ENCODE measurements at regions not wholly inside any gene's neighbourhood (a gene's known extent, or its start where the extent isn't known, plus 50 kb on each side); places are given as distances from the start of the nearest gene placed in this dataset.

DNA sequence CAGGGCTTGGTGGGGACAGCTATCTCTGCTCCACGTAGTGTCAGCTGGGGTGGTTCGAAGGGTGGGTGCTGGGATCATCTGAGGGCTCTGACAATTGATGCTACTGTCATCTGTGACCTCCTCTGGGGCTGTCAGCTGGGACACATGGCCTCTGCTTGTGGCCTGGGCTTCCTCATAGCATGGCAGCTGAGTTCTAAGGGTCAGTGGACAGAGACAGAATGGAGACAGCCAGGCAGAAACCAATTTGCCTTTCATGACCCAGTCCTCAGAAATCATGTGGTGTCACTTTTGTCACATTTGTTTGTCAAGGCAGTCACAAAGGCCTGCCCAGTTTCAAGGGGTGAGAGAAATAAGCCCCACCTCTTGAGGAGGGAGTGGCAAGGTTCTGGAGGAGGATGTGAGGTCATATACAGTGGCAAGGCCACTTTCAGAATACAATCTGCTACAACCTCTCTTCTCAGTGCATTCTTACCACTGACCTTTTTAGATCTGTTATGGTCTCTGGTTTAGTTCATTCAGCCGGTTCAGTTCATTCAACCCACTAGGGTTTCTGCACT is 103.6 kb upstream of the BCOR start:
- Histone ChIP-seq H3K36me3 (ENCODE audit: insufficient read depth, low read length) (no peaks in the 10 kb centered on the region), H3K9me2 (ENCODE audit: insufficient read depth, low read length) (no peaks in the 10 kb centered on the region), H3K4me2 (ENCODE audit: low read length) (no peak overlapping the region), H3K79me2 (replicated peaks; ENCODE audit: insufficient read depth, low read length) (no peaks in the 10 kb centered on the region), H3K4me3 (ENCODE audit: low read length) (no peak overlapping the region), H4K20me1 (ENCODE audit: insufficient read depth) (no peaks in the 10 kb centered on the region), H3K9me3 (ENCODE audit: low read length) (no peaks in the 10 kb centered on the region), H3F3A (ENCODE audit: insufficient read depth, low read length, poor library complexity, severe bottlenecking) (no peaks in the 10 kb centered on the region), H3K27me3 (ENCODE audit: insufficient read depth, low read depth, low read length) (no peaks in the 10 kb centered on the region), H3K9ac (ENCODE audit: low read length) (no peak overlapping the region), H2AFZ (ENCODE audit: low read depth, low read length) (no peak overlapping the region), H3K27ac (ENCODE audit: low read length) (no peak overlapping the region)
- TF ChIP-seq SMC3 (conservative IDR thresholded peaks at IDR 0.05; ENCODE audit: poor library complexity) (no peak), MXI1 (conservative IDR thresholded peaks at IDR 0.05; ENCODE audit: poor library complexity, severe bottlenecking) (no peak), EZH2 (IDR thresholded peaks at IDR 0.05; ENCODE audit: borderline replicate concordance, insufficient read depth, low read length, poor library complexity, severe bottlenecking) (no peak), RAD21 (conservative IDR thresholded peaks at IDR 0.05) (no peak), POLR2AphosphoS5 (IDR thresholded peaks at IDR 0.05) (no peak), TAF1 (IDR thresholded peaks at IDR 0.05; ENCODE audit: low read depth) (no peak), EP300 (conservative IDR thresholded peaks at IDR 0.05; ENCODE audit: poor library complexity, severe bottlenecking) (no peak)
- TF ChIP-seq, protein P1, sequence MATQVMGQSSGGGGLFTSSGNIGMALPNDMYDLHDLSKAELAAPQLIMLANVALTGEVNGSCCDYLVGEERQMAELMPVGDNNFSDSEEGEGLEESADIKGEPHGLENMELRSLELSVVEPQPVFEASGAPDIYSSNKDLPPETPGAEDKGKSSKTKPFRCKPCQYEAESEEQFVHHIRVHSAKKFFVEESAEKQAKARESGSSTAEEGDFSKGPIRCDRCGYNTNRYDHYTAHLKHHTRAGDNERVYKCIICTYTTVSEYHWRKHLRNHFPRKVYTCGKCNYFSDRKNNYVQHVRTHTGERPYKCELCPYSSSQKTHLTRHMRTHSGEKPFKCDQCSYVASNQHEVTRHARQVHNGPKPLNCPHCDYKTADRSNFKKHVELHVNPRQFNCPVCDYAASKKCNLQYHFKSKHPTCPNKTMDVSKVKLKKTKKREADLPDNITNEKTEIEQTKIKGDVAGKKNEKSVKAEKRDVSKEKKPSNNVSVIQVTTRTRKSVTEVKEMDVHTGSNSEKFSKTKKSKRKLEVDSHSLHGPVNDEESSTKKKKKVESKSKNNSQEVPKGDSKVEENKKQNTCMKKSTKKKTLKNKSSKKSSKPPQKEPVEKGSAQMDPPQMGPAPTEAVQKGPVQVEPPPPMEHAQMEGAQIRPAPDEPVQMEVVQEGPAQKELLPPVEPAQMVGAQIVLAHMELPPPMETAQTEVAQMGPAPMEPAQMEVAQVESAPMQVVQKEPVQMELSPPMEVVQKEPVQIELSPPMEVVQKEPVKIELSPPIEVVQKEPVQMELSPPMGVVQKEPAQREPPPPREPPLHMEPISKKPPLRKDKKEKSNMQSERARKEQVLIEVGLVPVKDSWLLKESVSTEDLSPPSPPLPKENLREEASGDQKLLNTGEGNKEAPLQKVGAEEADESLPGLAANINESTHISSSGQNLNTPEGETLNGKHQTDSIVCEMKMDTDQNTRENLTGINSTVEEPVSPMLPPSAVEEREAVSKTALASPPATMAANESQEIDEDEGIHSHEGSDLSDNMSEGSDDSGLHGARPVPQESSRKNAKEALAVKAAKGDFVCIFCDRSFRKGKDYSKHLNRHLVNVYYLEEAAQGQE (IDR thresholded peaks at IDR 0.05; ENCODE audit: borderline replicate concordance): no peak
- TF ChIP-seq, protein P2, sequence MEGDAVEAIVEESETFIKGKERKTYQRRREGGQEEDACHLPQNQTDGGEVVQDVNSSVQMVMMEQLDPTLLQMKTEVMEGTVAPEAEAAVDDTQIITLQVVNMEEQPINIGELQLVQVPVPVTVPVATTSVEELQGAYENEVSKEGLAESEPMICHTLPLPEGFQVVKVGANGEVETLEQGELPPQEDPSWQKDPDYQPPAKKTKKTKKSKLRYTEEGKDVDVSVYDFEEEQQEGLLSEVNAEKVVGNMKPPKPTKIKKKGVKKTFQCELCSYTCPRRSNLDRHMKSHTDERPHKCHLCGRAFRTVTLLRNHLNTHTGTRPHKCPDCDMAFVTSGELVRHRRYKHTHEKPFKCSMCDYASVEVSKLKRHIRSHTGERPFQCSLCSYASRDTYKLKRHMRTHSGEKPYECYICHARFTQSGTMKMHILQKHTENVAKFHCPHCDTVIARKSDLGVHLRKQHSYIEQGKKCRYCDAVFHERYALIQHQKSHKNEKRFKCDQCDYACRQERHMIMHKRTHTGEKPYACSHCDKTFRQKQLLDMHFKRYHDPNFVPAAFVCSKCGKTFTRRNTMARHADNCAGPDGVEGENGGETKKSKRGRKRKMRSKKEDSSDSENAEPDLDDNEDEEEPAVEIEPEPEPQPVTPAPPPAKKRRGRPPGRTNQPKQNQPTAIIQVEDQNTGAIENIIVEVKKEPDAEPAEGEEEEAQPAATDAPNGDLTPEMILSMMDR (IDR thresholded peaks at IDR 0.05; ENCODE audit: poor library complexity, severe bottlenecking): no peak

DNA sequence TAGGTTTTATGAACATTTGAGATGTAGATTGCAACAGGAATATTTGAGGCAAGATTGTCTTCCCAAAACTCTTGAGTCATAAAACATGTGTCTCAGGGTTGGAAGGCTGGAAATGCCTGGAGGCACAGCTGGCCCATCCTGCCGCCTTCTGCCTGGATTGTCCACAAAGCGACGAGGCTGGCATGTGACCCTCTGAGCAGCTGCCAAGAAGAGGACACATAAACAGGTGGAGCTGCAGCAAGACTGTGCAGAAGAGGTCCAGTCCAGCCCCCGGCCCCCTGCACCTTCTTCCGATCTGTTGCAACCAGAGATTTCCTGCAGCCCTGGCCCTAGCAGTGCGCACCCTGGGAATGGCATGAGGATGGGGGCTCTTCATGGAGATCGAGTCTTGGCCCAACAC is 101.9 kb upstream of the BCOR start:
- Histone ChIP-seq H3K27ac (ENCODE audit: low read length) (no peak overlapping the region), H2AFZ (ENCODE audit: low read depth, low read length) (no peak overlapping the region), H3K9me3 (ENCODE audit: low read length) (no peaks in the 10 kb centered on the region), H3K4me3 (ENCODE audit: low read length) (no peak overlapping the region), H3F3A (ENCODE audit: insufficient read depth, low read length, poor library complexity, severe bottlenecking) (no peaks in the 10 kb centered on the region), H3K79me2 (replicated peaks; ENCODE audit: insufficient read depth, low read length) (no peaks in the 10 kb centered on the region), H3K27me3 (ENCODE audit: insufficient read depth, low read depth, low read length) (no peaks in the 10 kb centered on the region), H3K4me2 (ENCODE audit: low read length) (no peak overlapping the region), H3K36me3 (ENCODE audit: insufficient read depth, low read length) (no peaks in the 10 kb centered on the region), H4K20me1 (ENCODE audit: insufficient read depth) (no peaks in the 10 kb centered on the region), H3K9ac (ENCODE audit: low read length) (no peak overlapping the region), H3K9me2 (ENCODE audit: insufficient read depth, low read length) (no peaks in the 10 kb centered on the region)
- TF ChIP-seq POLR2AphosphoS5 (IDR thresholded peaks at IDR 0.05): no peak
- no peak for TF ChIP-seq EZH2 (IDR thresholded peaks at IDR 0.05; ENCODE audit: borderline replicate concordance, insufficient read depth, low read length, poor library complexity, severe bottlenecking)
- no peak for TF ChIP-seq RAD21 (conservative IDR thresholded peaks at IDR 0.05)
- TF ChIP-seq, protein P2 (IDR thresholded peaks at IDR 0.05; ENCODE audit: poor library complexity, severe bottlenecking): no peak
- TF ChIP-seq MXI1 (conservative IDR thresholded peaks at IDR 0.05; ENCODE audit: poor library complexity, severe bottlenecking): no peak
- no peak for TF ChIP-seq SMC3 (conservative IDR thresholded peaks at IDR 0.05; ENCODE audit: poor library complexity)
- TF ChIP-seq TAF1 (IDR thresholded peaks at IDR 0.05; ENCODE audit: low read depth): no peak
- TF ChIP-seq, protein P1 (IDR thresholded peaks at IDR 0.05; ENCODE audit: borderline replicate concordance): no peak
- TF ChIP-seq EP300 (conservative IDR thresholded peaks at IDR 0.05; ENCODE audit: poor library complexity, severe bottlenecking): no peak

All from neural cell (in vitro differentiated cells).